ENCODE measurements at regions not wholly inside any gene's neighbourhood (a gene's known extent, or its start where the extent isn't known, plus 50 kb on each side); places are given as distances from the start of the nearest gene placed in this dataset.
A peak's percentile ranks its signal among the peaks of the same experiment; 100 is the strongest.
"Not testable (repeated sequence)": the region's sequence is repeated elsewhere in the genome, so short reads cannot be mapped to it uniquely, and the experiment has no call there.

DNA sequence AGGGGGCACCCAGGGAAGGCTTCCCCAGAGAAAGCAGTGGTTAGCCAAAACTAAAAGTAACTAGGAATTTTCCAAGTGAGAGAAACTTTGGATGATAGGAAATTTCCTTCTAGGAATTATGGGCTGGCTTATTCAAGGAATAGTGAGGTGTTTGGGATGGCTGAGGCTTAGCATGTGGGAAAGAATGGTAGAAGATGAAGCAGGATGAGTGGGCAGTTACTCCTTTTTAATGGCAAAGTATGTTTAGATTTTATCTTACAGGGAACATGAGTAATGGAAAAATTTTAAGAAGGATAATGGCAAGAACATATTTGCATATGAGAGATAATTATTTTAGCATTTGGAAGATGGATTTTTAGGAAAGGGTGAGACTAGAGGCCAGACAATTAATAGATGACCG is 197.6 kb downstream of the SLC38A4 start:
- no peak for DNase-seq (ENCODE audit: extremely low read depth in 1 of 2, low read depth in 1 of 2)

DNA sequence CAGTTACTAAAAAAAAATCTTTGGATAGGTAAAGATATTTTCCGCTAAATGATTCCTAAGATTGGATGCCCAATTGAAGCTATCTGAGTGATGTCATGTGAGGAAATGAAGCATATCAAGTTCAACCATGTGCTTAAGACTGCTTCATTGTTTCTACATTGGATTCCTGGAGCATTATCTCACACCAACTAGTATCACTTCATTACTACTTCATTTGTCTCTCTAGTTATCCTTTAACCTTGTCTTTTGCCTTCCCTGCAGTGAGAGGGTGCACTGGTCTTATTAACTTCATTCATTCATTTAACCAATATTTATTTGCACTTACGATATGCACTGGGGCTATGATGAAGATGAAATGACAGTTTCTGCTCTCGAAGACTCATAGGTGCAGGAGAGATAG is 198.1 kb downstream of the SLC38A4 start:
- DNase-seq (ENCODE audit: extremely low read depth in 1 of 2, low read depth in 1 of 2) = no peak

GRCh38 chr12:46619474-46619873 is 206.3 kb downstream of the SLC38A4 start:
- not testable (repeated sequence) for DNase-seq (ENCODE audit: extremely low read depth in 1 of 2, low read depth in 1 of 2)

DNA sequence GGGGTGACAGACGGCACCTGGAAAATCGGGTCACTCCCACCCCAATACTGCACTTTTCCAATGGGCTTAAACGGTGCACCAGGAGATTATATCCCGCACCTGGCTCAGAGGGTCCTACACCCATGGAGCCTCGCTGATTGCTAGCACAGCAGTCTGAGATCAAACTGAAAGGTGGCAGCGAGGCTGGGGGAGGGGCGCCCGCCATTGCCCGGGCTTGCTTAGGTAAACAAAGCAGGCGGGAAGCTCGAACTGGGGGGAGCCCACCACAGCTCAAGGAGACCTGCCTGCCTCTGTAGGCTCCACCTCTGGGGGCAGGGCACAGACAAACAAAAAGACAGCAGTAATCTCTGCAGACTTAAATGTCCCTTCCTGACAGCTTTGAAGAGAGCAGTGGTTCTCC is 208.1 kb downstream of the SLC38A4 start:
- not testable (repeated sequence) for DNase-seq (ENCODE audit: extremely low read depth in 1 of 2, low read depth in 1 of 2)

- DNase-seq (ENCODE audit: extremely low read depth in 1 of 2, low read depth in 1 of 2) = no peak
These were observed 208.6 kb downstream of the SLC38A4 start for GRCh38 chr12:46617167-46617566.

DNA sequence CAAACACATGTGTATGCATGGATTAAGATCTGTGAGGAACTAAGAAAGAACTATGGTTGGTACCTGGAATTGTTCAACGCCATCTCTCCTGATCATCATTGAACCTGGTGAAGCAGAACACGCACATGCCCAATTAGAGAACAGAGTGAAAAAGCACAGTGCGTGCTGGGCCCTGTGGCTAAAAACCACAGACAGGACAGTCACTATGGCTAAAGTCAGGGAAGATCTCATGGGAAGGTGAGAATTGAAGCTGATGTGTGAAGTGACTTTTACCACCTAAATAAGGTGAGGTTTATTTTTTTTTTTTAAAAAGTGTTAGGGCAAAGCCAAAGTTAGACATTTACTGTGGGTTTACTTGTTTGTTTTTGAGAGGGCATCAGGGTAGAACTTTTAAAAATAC is 215.0 kb downstream of the SLC38A4 start:
- no peak for DNase-seq (ENCODE audit: extremely low read depth in 1 of 2, low read depth in 1 of 2)

DNA sequence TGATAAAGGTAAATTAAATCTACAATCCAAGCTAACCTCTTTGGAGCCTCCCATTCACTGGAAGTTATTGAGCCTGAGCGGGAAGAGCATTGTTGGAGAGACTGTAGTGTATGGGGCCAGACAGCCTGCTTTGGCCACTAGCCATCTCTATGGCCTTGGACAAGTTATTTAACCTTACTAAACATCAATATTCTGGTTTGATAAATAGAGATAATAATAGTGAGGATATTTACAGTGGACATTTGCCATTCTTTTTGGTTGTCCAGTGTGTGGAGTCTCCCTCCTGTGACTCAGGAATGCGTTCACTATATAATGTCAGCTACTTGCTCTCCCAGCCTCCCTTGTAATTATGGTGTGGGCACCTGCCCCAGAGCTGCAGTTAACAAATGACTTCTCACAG is 216.1 kb downstream of the SLC38A4 start:
- DNase-seq (ENCODE audit: extremely low read depth in 1 of 2, low read depth in 1 of 2) = no peak

- DNase-seq (ENCODE audit: extremely low read depth in 1 of 2, low read depth in 1 of 2) = no peak
These were observed 216.5 kb downstream of the SLC38A4 start for GRCh38 chr12:46609273-46609623.

DNA sequence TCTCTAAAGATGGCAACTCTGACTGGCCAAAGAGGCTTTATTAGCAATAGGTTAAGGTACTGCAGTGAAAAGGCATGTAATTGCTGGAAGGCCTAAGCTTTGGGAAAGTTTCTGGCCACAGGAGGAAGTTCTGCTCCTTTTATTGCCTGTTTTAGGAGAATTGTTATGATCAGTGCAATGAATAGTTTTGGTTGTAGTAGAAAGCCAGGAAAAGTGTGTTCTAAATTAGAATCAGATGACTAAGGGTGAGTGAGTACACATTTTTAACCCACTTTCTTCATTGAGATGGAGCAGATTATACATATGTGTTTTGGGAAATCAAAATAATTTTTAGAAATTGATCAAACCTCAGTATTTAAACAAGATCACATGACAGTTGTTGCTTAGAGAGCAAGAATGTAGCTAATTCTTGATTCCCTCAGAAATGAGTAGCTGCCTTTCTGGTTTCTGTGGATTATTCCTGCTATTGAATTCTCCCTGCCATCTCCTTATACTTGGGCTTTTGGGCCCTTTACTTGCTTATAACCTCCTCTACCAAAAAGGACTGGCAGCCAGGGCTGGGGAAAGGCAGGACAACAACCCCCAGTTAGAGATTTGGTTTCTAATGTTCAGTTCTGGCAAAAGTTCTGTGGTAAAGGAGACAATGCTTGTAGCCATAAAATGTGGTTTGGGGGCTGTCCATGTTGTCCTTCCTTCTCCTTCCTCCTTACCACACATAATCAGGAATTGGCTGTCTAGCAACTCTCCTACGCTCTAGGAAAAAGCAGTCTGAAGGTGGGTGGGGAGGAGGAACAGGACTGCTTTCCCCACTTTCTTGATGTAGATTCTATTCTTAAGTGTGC is 217.1 kb downstream of the SLC38A4 start:
- no peak for DNase-seq (ENCODE audit: extremely low read depth in 1 of 2, low read depth in 1 of 2)

DNA sequence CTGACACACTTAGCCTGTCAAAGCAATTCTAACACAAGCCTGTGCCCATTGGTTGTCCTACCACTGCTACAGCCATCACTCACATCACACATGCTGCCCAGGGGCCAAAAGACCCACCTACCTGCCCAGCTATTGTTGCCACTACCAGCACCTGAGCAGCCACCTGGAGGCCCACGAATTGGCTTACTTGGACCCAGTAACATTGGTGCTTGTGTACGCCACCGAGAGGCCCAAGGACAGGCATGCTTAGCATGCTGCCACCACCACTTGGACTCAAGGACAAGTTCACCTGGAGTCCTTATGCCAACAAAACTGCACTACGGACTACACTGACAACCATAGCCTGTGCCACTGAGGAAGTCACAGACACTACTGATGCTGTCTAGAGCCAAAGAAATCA is 221.1 kb downstream of the SLC38A4 start:
- no peak for DNase-seq (ENCODE audit: extremely low read depth in 1 of 2, low read depth in 1 of 2)

- no peak for DNase-seq (ENCODE audit: extremely low read depth in 1 of 2, low read depth in 1 of 2)
These were observed 221.9 kb downstream of the SLC38A4 start for GRCh38 chr12:46603776-46604456.

DNA sequence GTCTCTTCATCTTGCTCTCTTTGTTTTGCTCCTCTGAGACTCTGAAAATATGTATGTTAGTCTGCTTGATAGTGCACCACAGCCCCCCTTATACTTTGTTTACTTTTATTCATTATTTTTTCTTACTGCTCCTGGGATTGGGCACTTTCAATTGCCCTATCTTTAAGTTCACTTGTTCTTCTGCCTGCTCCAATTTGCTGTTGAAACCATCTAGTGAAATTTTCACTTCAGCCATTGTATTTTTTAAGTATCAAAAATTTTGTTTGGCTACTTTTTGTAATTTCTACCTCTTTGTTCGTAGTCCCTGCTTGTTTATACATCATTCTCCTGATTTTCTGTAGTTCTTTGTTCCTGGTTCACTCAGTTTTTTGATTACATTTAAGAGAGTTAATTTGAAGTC is 223.3 kb downstream of the SLC38A4 start:
- DNase-seq (ENCODE audit: extremely low read depth in 1 of 2, low read depth in 1 of 2) = no peak

DNA sequence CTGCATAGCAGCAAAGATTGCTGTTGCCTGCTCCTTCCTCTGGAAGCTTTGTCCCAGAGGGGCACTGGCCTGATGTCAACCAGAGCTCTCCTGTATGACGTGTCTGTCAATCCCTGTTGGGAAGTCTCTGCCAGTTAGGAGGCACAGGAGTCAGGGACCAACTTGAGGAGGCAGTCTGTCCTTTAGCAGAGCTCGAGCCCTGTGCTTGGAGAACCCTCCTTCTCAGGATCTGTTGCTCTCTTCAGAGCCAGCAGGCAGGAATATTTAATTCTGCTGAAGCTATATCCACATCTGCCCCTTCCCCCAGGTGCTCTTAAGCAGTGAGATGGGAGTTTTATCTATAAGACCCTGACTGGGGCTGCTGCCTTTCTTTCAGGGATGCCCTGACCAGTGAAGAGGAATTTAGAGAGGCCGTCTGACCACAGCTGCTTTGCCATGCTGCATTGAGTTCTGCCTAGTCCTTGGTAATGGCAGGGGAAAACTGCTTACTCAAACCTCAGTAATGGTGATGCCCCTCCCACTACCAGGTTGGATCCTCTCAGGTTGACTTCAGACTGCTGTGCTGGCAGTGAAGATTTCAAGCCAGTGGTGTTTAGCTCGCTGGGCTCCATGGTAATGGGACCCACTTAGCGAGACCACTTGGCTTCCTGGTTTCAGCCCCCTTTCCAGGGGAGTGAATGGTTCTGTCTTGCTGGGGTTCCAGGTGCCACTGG is 218.6 kb upstream of the SLC38A2 start:
- DNase-seq (ENCODE audit: extremely low read depth in 1 of 2, low read depth in 1 of 2) = no peak

- peak in 1 of 2 donors; percentile 14 for DNase-seq (ENCODE audit: extremely low read depth in 1 of 2, low read depth in 1 of 2)
These were observed 213.5 kb upstream of the SLC38A2 start for GRCh38 chr12:46585854-46586621.

- not testable (repeated sequence) for DNase-seq (ENCODE audit: extremely low read depth in 1 of 2, low read depth in 1 of 2)
These were observed 211.5 kb upstream of the SLC38A2 start for GRCh38 chr12:46584098-46584497.

DNA sequence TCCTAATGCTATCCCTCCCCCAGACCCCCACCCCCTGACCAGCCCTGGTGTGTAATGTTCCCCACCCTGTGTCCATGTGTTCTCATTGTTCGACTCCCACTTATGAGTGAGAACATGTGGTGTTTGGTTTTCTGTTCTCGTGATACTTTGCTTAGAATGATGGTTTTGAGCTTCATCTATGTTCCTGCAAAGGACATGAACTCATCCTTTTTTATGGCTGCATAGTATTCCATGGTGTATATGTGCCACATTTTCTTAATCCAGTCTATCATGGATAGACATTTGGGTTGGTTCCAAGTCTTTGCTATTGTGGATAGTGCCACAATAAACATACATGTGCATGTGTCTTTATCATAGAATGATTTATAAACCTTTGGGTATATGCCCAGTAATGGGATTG is 209.4 kb upstream of the SLC38A2 start:
- not testable (repeated sequence) for DNase-seq (ENCODE audit: extremely low read depth in 1 of 2, low read depth in 1 of 2)

DNA sequence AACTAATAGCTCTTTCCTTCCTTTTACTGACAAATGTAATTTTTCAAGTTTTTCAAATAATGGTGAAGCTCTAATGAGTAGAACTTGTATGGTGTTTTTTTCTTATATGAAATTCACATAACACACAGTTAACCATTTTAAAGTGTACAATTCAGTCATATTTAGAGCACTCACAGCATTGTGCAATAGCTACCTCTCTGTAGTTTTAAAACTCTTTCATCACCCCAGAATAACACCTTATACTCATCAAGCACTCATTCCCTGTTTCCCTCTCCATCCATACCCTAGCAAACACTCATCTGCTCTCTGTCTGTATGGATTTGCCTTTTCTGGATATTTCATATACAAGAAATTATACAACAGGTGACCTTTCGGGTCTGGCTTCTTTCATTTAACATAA is 207.9 kb upstream of the SLC38A2 start:
- DNase-seq (ENCODE audit: extremely low read depth in 1 of 2, low read depth in 1 of 2) = no peak

- no peak for DNase-seq (ENCODE audit: extremely low read depth in 1 of 2, low read depth in 1 of 2)
These were observed 206.9 kb upstream of the SLC38A2 start for GRCh38 chr12:46579474-46579873.

GRCh38 chr12:46578190-46578982 is 205.8 kb upstream of the SLC38A2 start:
- DNase-seq (ENCODE audit: extremely low read depth in 1 of 2, low read depth in 1 of 2) = no peak

DNA sequence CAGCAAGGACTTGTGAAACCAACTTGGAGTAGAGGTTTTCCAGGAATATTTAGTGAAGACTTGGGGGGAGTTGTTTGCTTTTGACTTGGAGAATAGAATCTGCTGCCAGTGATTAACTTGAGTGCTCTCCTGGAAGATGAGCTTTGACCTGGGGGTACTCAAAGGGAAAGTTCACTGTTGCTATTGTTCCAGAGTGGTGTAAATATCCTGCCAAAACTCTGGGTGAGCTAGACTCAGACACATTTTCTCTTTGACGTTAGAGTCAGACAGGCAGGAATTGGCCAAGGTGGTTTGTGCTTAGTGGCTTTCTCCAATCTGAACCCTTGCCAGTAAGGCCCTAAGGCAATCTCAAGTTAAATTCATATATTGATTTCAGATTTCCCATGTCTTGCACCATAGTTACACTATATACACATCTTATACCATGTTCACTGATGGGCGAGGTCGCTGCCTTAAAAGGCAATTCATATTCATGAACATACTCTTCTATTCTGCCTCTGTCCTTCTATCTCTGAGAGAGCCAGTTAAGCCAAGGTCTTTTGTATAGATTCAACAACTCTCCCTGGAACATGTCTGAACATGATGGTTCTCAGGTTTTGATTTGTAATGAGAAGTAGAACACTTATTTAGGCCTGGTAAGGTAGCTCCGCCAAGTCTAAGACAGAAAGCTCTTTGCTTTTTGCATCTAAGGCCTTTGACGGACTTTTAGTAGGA is 204.6 kb upstream of the SLC38A2 start:
- no peak for DNase-seq (ENCODE audit: extremely low read depth in 1 of 2, low read depth in 1 of 2)
